ENCODE measurements at regions not wholly inside any gene's neighbourhood (a gene's known extent, or its start where the extent isn't known, plus 50 kb on each side); places are given as distances from the start of the nearest gene placed in this dataset.

DNA sequence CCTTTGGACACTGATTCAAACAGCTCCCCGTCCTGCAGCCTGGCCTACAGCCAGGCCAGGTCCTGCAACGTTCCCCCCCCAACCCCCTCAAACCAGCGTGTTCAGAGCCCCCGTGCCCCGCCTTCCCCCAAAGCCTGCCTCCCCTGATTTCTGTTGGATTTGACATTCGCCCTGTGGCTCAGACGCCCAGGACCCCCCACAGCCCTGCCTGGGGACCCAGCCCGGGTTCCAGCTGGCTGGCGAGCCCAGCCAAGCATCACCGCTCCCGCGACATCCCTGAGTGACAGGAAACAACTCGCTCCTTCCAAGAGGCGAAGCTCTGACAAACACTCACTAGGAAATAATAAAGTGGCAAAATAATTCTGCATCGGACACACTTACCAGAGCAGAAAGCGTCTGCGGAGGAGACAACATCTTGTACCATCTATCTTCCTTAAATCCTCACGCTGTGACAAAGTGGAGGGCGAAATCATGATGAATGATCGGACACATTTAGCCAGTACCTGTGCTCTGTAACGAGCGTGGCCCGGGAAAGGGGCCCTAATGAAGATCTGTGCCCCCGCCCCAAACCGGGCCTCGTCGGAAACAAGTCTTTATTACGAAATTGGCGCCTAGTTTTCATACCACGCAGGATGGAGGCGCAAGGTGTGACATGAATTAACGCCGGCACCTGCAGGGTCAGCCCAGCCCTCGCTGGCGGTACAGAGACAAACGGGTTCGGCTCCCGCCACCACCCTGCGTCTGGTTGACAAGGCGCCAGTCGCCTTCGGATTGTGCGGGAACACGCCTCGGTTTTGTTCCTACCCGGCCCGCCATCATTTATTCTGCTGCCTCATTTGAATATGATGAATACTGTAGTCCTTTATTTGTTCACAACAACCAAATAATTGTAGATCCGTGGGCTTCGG, 91.0 kb upstream of the MVB12B start:
- no peak for DNase-seq (ENCODE audit: low read depth in 2 of 2, low spot score in 1 of 2)

DNA sequence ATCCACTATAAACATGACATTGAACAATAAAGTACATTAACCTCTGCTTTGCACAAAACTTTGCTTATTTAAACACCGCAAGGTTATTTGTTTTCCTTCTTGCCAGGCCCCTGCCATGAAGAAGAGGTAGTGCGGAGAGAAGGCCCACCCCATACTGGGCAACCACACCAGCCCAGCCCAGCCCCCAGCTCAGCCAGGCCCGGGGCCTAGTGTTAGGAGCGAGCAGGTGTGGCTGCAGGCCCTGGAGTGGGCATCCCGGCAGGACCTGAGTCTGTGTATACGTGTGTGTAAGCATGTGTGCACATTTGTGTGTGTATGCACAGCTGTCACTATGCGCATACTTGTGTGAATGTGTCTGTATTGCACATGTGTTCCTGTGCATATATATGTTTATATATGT, 90.4 kb upstream of the MVB12B start:
- no peak for DNase-seq (ENCODE audit: low read depth in 2 of 2, low spot score in 1 of 2)

DNA sequence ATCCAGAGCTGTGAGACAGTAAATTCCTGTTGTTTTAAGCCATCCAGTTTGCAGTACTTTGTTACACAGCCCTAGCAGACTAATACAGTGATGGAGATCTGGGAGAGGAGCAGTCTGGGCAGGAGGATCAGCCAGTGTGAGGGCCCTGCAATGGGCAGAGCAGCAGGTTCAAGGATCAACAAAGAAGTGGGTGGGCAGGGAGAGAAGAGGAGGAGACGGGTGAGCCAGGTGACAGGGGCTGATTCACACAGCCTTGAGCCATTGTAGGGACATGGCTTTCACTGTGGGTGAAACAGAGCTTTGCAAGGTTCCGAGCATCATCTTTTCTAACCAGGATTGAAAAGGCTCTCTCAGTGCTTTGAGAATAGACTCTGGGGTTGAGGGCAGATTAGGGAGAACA, 88.2 kb upstream of the MVB12B start:
- no peak for DNase-seq (ENCODE audit: low read depth in 2 of 2, low spot score in 1 of 2)

DNA sequence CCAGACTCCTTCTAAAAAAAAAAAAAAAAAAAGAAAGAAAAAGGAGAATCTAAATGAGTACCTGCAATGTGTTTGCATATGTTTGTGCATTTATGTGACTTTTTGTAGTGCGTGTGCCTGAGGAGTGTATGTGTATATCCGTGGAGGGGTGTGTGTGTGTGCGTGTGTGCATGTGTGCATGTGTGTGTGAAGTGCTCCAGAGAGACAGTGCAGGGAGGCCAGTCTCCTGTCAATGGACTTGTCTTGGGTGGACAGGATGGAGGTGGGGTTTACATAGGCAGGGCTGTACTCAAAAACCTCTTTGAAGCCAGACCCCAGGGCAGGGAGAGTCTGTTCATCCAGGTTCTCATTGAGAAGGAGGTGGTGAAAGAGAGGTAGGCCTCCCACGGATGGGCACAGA, 87.1 kb upstream of the MVB12B start:
- no peak for DNase-seq (ENCODE audit: low read depth in 2 of 2, low spot score in 1 of 2)

GRCh38 chr9:126240835-126241234, 85.8 kb upstream of the MVB12B start:
- DNase-seq (ENCODE audit: low read depth in 2 of 2, low spot score in 1 of 2) = no peak

- DNase-seq (ENCODE audit: low read depth in 2 of 2, low spot score in 1 of 2) = no peak
These were observed 77.9 kb upstream of the MVB12B start for GRCh38 chr9:126248680-126249079.

- DNase-seq (ENCODE audit: low read depth in 2 of 2, low spot score in 1 of 2) = no peak
These were observed 64.9 kb upstream of the MVB12B start for GRCh38 chr9:126261584-126262356.

DNA sequence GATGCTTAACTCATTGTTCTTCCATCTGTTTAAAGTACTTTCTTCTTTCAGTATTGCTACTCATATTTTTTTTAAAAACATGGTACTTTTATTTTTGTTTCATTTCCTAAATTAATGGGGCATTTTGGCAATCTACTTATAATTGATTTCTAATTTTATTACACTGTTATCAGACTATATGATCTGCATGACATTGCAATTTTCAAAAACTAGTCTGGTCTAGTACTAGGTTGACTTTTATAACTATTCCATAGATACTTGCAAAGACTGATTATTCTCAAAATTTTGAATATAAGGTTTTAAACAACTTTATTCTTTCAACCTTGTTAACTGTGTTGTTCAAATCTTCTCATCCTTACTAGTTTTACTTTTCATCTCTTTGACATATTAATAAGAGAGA, 63.9 kb upstream of the MVB12B start:
- no peak for DNase-seq (ENCODE audit: low read depth in 2 of 2, low spot score in 1 of 2)

- no peak for DNase-seq (ENCODE audit: low read depth in 2 of 2, low spot score in 1 of 2)
These were observed 56.1 kb upstream of the MVB12B start for GRCh38 chr9:126270556-126270955.

DNA sequence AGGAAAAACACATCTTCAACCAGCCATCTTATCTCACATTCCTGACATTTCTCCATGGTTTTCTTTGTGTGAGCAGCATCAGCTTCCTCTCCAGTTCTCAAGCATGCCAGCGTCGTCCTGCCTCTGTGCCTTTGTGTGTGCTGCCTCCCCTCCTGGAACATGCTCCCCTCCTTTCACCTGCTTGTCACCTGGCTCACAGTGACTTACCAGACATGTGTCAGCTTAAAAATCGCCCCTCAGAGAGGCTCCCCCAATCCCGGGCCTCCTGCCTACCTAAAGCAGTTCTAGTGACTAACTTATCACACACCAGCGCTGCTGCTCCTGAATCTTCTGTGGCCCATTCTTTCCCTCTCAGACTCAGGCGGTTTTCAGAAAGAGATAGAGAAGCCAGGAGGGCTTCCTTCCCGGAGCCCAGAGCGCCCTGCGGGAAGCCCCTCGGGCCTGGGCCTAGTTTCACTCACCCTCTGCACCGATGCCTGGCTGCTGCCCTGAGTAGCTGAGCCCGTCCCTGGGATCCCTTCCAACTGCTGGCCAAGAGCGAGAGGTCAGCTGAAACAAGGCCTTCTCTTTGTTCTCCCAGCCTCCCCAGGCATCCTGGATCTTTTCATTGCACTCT, 51.1 kb upstream of the MVB12B start:
- no peak for DNase-seq (ENCODE audit: low read depth in 2 of 2, low spot score in 1 of 2)

GRCh38 chr9:126276056-126276728, 50.4 kb upstream of the MVB12B start:
- DNase-seq (ENCODE audit: low read depth in 2 of 2, low spot score in 1 of 2) = no peak
